Lower leg skin (tissue), 4 donors: ENCODE measurements at regions not wholly inside any gene's neighbourhood (a gene's known extent, or its start where the extent isn't known, plus 50 kb on each side); places are given as distances from the start of the nearest gene placed in this dataset.

Experiments used
- DNase-seq, 2 donors: peaks; one replicate each; pipeline ENCODE4 v3.0.0-alpha.2; 2019; ENCODE audit warnings: low spot score in 2 of 2
- H3K4me3 ChIP-seq: fragments of 200-600 bp; sonication (generic); 2 replicates; pipeline ENCODE4 v1.5.1; 2017; ENCODE audit warnings: mild to moderate bottlenecking, low read depth; ENCODE audit not compliant: poor library complexity, severe bottlenecking
- CTCF ChIP-seq, 3 donors: fragments of 450-650 bp; IDR thresholded peaks; one replicate each; pipeline ENCODE4 v1.5.1; 2016; ENCODE audit warnings: antibody characterized with exemption in 3 of 3, mild to moderate bottlenecking in 3 of 3, moderate library complexity in 2 of 3
- POLR2A ChIP-seq, 2 donors: fragments of 450-650 bp; IDR thresholded peaks; one replicate each; pipeline ENCODE4 v1.6.1; 2016 to 2017; ENCODE audit warnings: antibody characterized with exemption in 2 of 2, mild to moderate bottlenecking in 1 of 2, moderate library complexity in 1 of 2
- WGBS, 2 donors: methylation state at CpG; one replicate each; pipeline ENCODE4 v1.1.5; 2018; 5-methylcytosine and 5-hydroxymethylcytosine counted together
- intact Hi-C: fragments of 100-400 bp; cut with DNase I; formaldehyde crosslinking; loops from one replicate; pipeline ENCODE4 v1.15.0; 2023; ENCODE audit warnings: low total_unique reads

- intact Hi-C loops, result no loop called here
- WGBS, 2 donors, result 88 to 97% methylated on average over 1 of the region's 1 CpG
- no peak for TF ChIP-seq CTCF (IDR thresholded peaks at IDR 0.05)
- no peak for TF ChIP-seq POLR2A (IDR thresholded peaks at IDR 0.05)
- no peak for DNase-seq
- H3K4me3 ChIP-seq, result no peak overlapping the region
Observed at GRCh38 chr2:82084679-82085392, 1780.3 kb upstream of the LRRTM1 start.

GRCh38 chr2:82075875-82076274 lies 1771.3 kb upstream of the LRRTM1 start:
- no peak for TF ChIP-seq CTCF (IDR thresholded peaks at IDR 0.05)
- TF ChIP-seq POLR2A (IDR thresholded peaks at IDR 0.05), result no peak
- no peak overlapping the region for H3K4me3 ChIP-seq
- 84 to 85% methylated on average over 2 of the region's 2 CpGs for WGBS, 2 donors
- DNase-seq, result no peak
- intact Hi-C loops, result no loop called here

GRCh38 chr2:82062463-82062862 lies 1757.9 kb upstream of the LRRTM1 start:
- no peak overlapping the region for H3K4me3 ChIP-seq
- TF ChIP-seq POLR2A (IDR thresholded peaks at IDR 0.05) (no peak), CTCF (IDR thresholded peaks at IDR 0.05) (no peak)
- 70 to 73% methylated on average over 2 of the region's 2 CpGs for WGBS, 2 donors
- intact Hi-C loops, result no loop called here
- DNase-seq, result no peak

GRCh38 chr2:82055846-82056245 lies 1751.3 kb upstream of the LRRTM1 start:
- H3K4me3 ChIP-seq, result no peak overlapping the region
- DNase-seq, result no peak
- intact Hi-C loops, result no loop called here
- 62 to 66% methylated on average over 4 of the region's 4 CpGs for WGBS, 2 donors
- TF ChIP-seq POLR2A (IDR thresholded peaks at IDR 0.05), result no peak
- TF ChIP-seq CTCF (IDR thresholded peaks at IDR 0.05), result no peak

- no peak overlapping the region for H3K4me3 ChIP-seq
- TF ChIP-seq POLR2A (IDR thresholded peaks at IDR 0.05) (no peak), CTCF (IDR thresholded peaks at IDR 0.05) (no peak)
- intact Hi-C loops, result no loop called here
- 60 to 82% methylated on average over 2 of the region's 2 CpGs for WGBS, 2 donors
- DNase-seq, result no peak
Observed at GRCh38 chr2:82043867-82044266, 1739.3 kb upstream of the LRRTM1 start.
